Stimulated activated memory B cell treated with anti-CD40 and anti-IgM and Interleukin-4, amounts not matched to agents 10 μg/mL and 1 μg/mL and 100 μg/mL, for 72 hours (primary cell): ENCODE measurements at regions not wholly inside any gene's neighbourhood (a gene's known extent, or its start where the extent isn't known, plus 50 kb on each side); places are given as distances from the start of the nearest gene placed in this dataset.

Experiments used
- ATAC-seq: fragments of 150-1000 bp; cut with Tn5 transposase; 2 replicates; pipeline ENCODE4 v1.10.0; 2021
- H3K27ac Mint-ChIP-seq: one replicate; pipeline ENCODE4 v1.8.0; 2022; ENCODE audit warnings: mild to moderate bottlenecking, mixed read lengths
- H3K27me3 Mint-ChIP-seq: one replicate; pipeline ENCODE4 v1.8.0; 2022; ENCODE audit warnings: mixed read lengths
- H3K36me3 Mint-ChIP-seq: one replicate; pipeline ENCODE4 v1.8.0; 2022; ENCODE audit warnings: mixed read lengths
- H3K4me1 Mint-ChIP-seq: one replicate; pipeline ENCODE4 v1.8.0; 2022; ENCODE audit warnings: mixed read lengths
- H3K4me3 Mint-ChIP-seq: one replicate; pipeline ENCODE4 v1.8.0; 2022; ENCODE audit warnings: mild to moderate bottlenecking, moderate library complexity, mixed read lengths
- H3K9me3 Mint-ChIP-seq: one replicate; pipeline ENCODE4 v1.8.0; 2022; ENCODE audit warnings: mixed read lengths

GRCh38 chr18:53991202-53991601 is 233.3 kb downstream of the MBD2 start:
- H3K4me1 Mint-ChIP-seq, result no peaks in the 10 kb centered on the region
- no peak overlapping the region for H3K27ac Mint-ChIP-seq
- H3K27me3 Mint-ChIP-seq, result no peaks in the 10 kb centered on the region
- no peak for ATAC-seq
- no peaks in the 10 kb centered on the region for H3K36me3 Mint-ChIP-seq
- no peaks in the 10 kb centered on the region for H3K9me3 Mint-ChIP-seq
- no peak overlapping the region for H3K4me3 Mint-ChIP-seq

- H3K9me3 Mint-ChIP-seq, result no peaks in the 10 kb centered on the region
- no peak overlapping the region for H3K27ac Mint-ChIP-seq
- H3K27me3 Mint-ChIP-seq, result no peaks in the 10 kb centered on the region
- no peak for ATAC-seq
- H3K4me3 Mint-ChIP-seq, result no peak overlapping the region
- no peaks in the 10 kb centered on the region for H3K4me1 Mint-ChIP-seq
- no peaks in the 10 kb centered on the region for H3K36me3 Mint-ChIP-seq
Measured at GRCh38 chr18:53990485-53990884, 234.0 kb downstream of the MBD2 start.

GRCh38 chr18:53984021-53984420 is 240.4 kb downstream of the MBD2 start:
- H3K4me3 Mint-ChIP-seq, result no peak overlapping the region
- no peak overlapping the region for H3K27ac Mint-ChIP-seq
- no peaks in the 10 kb centered on the region for H3K4me1 Mint-ChIP-seq
- H3K27me3 Mint-ChIP-seq, result no peaks in the 10 kb centered on the region
- no peaks in the 10 kb centered on the region for H3K36me3 Mint-ChIP-seq
- ATAC-seq, result no peak
- peaks cover 3% of the 10 kb centered on the region for H3K9me3 Mint-ChIP-seq

GRCh38 chr18:53971331-53971730 is 253.1 kb downstream of the MBD2 start:
- ATAC-seq, result no peak
- no peak overlapping the region for H3K4me3 Mint-ChIP-seq
- peaks cover 14% of the 10 kb centered on the region for H3K9me3 Mint-ChIP-seq
- H3K36me3 Mint-ChIP-seq, result no peaks in the 10 kb centered on the region
- H3K27me3 Mint-ChIP-seq, result no peaks in the 10 kb centered on the region
- H3K4me1 Mint-ChIP-seq, result no peaks in the 10 kb centered on the region
- H3K27ac Mint-ChIP-seq, result no peak overlapping the region

GRCh38 chr18:53952700-53953099 is 271.8 kb downstream of the MBD2 start:
- Mint-ChIP-seq H3K36me3 (no peaks in the 10 kb centered on the region), H3K27ac (no peak overlapping the region)

GRCh38 chr18:53950545-53950944 is 273.9 kb downstream of the MBD2 start:
- no peak overlapping the region for H3K4me3 Mint-ChIP-seq
- H3K27ac Mint-ChIP-seq, result no peak overlapping the region
- no peak for ATAC-seq
- H3K4me1 Mint-ChIP-seq, result no peaks in the 10 kb centered on the region
- no peaks in the 10 kb centered on the region for H3K27me3 Mint-ChIP-seq
- H3K36me3 Mint-ChIP-seq, result no peaks in the 10 kb centered on the region
- H3K9me3 Mint-ChIP-seq, result no peaks in the 10 kb centered on the region

More at GRCh38 chr18:53952700-53953099, 271.8 kb downstream of the MBD2 start:
- no peaks in the 10 kb centered on the region for H3K9me3 Mint-ChIP-seq
- no peak overlapping the region for H3K4me3 Mint-ChIP-seq
- no peaks in the 10 kb centered on the region for H3K27me3 Mint-ChIP-seq
- H3K4me1 Mint-ChIP-seq, result no peaks in the 10 kb centered on the region
- no peak for ATAC-seq

GRCh38 chr18:53948991-53949390 is 275.5 kb downstream of the MBD2 start:
- Mint-ChIP-seq H3K9me3 (peaks cover 10% of the 10 kb centered on the region), H3K4me3 (no peak overlapping the region), H3K36me3 (no peaks in the 10 kb centered on the region), H3K27ac (no peak overlapping the region), H3K4me1 (no peaks in the 10 kb centered on the region), H3K27me3 (no peaks in the 10 kb centered on the region)
- no peak for ATAC-seq

- Mint-ChIP-seq H3K27me3 (no peaks in the 10 kb centered on the region), H3K9me3 (peaks cover 11% of the 10 kb centered on the region), H3K27ac (no peak overlapping the region), H3K36me3 (no peaks in the 10 kb centered on the region), H3K4me3 (no peak overlapping the region), H3K4me1 (no peaks in the 10 kb centered on the region)
- ATAC-seq, result no peak
Measured at GRCh38 chr18:53947092-53947640, 277.3 kb downstream of the MBD2 start.

- H3K27ac Mint-ChIP-seq, result no peak overlapping the region
- H3K4me1 Mint-ChIP-seq, result no peaks in the 10 kb centered on the region
- peaks cover 11% of the 10 kb centered on the region for H3K9me3 Mint-ChIP-seq
- H3K4me3 Mint-ChIP-seq, result no peak overlapping the region
- no peaks in the 10 kb centered on the region for H3K27me3 Mint-ChIP-seq
- no peaks in the 10 kb centered on the region for H3K36me3 Mint-ChIP-seq
- ATAC-seq, result no peak
Measured at GRCh38 chr18:53946594-53946993, 277.9 kb downstream of the MBD2 start.

- no peak for ATAC-seq
- Mint-ChIP-seq H3K27ac (no peak overlapping the region), H3K27me3 (no peaks in the 10 kb centered on the region), H3K4me3 (no peak overlapping the region), H3K9me3 (peaks cover 11% of the 10 kb centered on the region), H3K4me1 (no peaks in the 10 kb centered on the region), H3K36me3 (no peaks in the 10 kb centered on the region)
Measured at GRCh38 chr18:53944721-53945120, 279.7 kb downstream of the MBD2 start.

GRCh38 chr18:53943326-53943860 is 281.1 kb downstream of the MBD2 start:
- Mint-ChIP-seq H3K4me1 (no peaks in the 10 kb centered on the region), H3K4me3 (no peak overlapping the region), H3K27me3 (no peaks in the 10 kb centered on the region), H3K36me3 (no peaks in the 10 kb centered on the region), H3K9me3 (peaks cover 11% of the 10 kb centered on the region), H3K27ac (no peak overlapping the region)
- no peak for ATAC-seq

GRCh38 chr18:53941601-53942338 is 282.7 kb downstream of the MBD2 start:
- ATAC-seq, result no peak
- H3K9me3 Mint-ChIP-seq, result peaks cover 11% of the 10 kb centered on the region
- no peaks in the 10 kb centered on the region for H3K27me3 Mint-ChIP-seq
- H3K4me1 Mint-ChIP-seq, result no peaks in the 10 kb centered on the region
- no peaks in the 10 kb centered on the region for H3K36me3 Mint-ChIP-seq
- no peak overlapping the region for H3K27ac Mint-ChIP-seq
- H3K4me3 Mint-ChIP-seq, result no peak overlapping the region

- no peaks in the 10 kb centered on the region for H3K9me3 Mint-ChIP-seq
Measured at GRCh38 chr18:53937037-53937436, 287.4 kb downstream of the MBD2 start.

GRCh38 chr18:53935803-53936202 is 288.7 kb downstream of the MBD2 start:
- Mint-ChIP-seq H3K9me3 (no peaks in the 10 kb centered on the region), H3K4me3 (no peak overlapping the region), H3K36me3 (no peaks in the 10 kb centered on the region), H3K4me1 (no peaks in the 10 kb centered on the region), H3K27ac (no peak overlapping the region), H3K27me3 (no peaks in the 10 kb centered on the region)
- ATAC-seq, result no peak

More at GRCh38 chr18:53937037-53937436, 287.4 kb downstream of the MBD2 start:
- no peaks in the 10 kb centered on the region for H3K27me3 Mint-ChIP-seq
- no peak for ATAC-seq
- no peak overlapping the region for H3K4me3 Mint-ChIP-seq
- no peaks in the 10 kb centered on the region for H3K4me1 Mint-ChIP-seq
- H3K36me3 Mint-ChIP-seq, result no peaks in the 10 kb centered on the region
- H3K27ac Mint-ChIP-seq, result no peak overlapping the region

- Mint-ChIP-seq H3K36me3 (no peaks in the 10 kb centered on the region), H3K27ac (no peak overlapping the region), H3K4me1 (no peaks in the 10 kb centered on the region), H3K9me3 (no peaks in the 10 kb centered on the region), H3K27me3 (no peaks in the 10 kb centered on the region), H3K4me3 (no peak overlapping the region)
- ATAC-seq, result no peak
Measured at GRCh38 chr18:53935399-53935798, 289.1 kb downstream of the MBD2 start.
